GM19023 (cell line): ENCODE measurements at regions not wholly inside any gene's neighbourhood (a gene's known extent, or its start where the extent isn't known, plus 50 kb on each side); places are given as distances from the start of the nearest gene placed in this dataset.

ENCODE experiments used
- ATAC-seq: cut with Tn5 transposase; IDR thresholded peaks from one replicate; pipeline ENCODE4 v1.9.1; 2021; ENCODE audit warnings: mild to moderate bottlenecking, moderate library complexity; ENCODE audit not compliant: unreplicated experiment

DNA sequence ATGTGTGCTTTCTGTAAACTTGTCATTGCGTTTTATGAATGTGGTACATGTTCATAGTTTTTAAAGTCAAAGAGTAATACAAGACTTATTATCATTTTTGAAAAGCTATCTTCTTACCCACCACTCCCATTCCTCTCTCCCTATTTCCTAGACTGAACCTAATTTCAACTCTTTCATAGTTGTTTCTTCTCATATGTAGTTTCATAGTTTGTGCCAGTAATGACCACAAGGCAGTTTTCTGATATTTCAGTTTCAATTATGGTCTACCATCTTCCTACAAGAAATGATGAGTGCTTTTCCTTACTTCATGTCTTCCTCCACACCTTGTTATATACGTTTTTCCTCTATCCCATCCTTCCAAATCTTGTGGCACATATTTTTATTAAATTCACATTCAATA is 445.0 kb upstream of the GOLIM4 start:
- no peak for ATAC-seq

DNA sequence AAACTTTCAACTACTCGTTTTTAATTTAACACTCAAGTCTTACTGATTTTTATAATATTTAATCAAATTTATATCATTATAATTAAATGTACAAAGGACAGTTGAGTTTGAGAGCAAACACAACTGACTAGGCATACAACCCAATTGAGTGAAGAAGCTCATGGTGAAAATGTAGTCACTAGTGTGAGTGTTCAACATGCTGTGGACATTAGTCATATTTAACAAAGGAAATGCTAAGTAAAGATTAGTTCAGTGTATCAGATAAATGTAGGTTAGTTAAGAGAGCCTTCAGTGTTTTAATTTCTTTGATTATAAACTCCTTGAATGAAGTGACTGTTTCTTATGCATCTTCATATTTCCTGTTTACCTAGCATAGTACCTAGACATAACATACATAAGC is 444.2 kb upstream of the GOLIM4 start:
- ATAC-seq: no peak

DNA sequence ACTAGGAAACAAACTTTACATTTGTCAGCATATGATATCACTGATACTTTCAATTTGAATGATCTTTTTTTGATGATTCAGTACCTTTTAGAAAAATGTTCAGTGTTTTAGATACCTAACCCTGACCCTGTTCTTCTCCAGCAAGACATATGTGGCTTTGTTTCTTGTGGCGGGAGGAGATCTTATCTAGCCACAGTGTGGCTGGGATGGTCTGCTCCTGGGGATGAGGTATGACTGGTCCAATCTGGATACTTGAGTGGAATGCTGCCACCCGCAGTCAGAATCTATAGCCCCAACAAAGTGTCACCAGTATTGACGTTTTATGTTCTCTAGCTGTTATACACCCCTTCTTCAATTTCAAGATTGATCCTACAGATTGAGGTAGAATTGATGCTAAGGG is 439.0 kb upstream of the GOLIM4 start:
- no peak for ATAC-seq

DNA sequence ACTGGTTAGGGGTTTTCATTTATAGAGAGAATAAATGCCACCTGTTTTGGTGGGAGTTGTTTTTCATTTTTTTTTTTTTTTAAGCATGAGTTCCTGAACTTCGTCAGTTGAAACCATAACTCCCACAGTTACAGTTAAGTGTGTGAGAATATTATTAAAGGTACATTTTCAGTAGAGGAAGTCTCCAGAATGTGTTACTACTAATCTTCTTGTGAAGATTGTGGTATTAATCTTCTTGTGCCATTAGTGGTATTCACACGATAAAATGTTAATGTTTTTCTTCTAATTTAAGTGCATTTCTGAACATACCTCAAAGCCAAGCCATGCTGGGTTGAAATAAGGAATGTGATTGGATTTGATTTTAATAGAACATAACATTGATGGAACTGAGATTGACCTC is 437.9 kb upstream of the GOLIM4 start:
- no peak for ATAC-seq

DNA sequence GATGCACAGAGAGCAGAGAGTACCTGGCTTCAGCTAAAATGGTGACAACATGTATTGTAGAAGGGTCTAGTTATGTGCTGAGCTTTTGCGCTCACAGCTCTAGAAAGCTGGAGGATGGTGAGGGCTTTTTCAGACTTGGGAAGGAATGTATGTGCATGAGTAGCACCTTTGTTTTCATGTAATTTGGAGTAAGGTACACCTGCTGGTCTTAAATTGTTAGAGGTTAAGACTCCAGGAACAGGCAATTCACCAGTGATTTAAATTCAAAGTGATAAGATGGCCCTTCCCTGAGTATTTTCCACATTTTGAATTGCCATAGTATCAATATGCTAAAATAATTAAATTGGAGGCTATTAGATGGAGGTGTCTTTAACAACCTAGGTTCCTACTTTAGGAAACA is 436.4 kb upstream of the GOLIM4 start:
- no peak for ATAC-seq

DNA sequence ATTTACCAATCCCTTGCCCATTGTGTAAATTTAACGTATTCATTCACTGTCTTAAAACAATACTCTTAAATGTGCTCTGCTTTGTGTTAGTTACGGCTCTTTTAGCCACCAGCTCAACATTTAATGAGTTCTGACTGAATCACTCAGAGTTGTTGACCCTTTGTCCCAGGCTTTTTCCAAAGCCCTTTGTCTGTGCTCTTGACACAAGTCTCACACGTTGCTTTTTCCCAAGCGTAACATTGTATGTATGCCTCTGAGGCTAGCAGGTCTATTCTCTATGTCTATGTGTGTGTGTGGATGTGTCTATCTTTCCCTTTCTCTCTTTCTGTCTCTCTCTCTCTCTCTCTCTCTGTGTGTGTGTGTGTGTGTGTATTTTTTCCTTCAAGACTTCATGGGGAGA is 435.4 kb upstream of the GOLIM4 start:
- ATAC-seq: no peak

DNA sequence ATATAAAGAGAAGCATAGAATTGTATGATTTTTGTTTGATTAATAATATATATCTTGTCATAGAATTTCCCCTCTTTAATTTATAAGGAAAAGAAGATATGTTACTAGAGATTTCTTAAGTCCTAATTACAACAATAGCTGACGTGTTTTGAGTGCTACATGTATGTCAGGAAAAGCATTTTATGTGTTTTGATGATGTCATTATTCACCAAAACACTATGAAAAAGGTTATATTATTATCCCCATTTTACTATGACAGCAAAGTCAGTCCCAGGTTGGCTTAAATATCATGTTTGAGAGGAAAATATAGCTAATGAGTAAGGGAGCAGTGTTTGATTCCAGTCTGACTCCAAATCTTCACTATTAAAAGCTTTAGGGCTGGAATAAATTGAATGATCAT is 428.4 kb upstream of the GOLIM4 start:
- ATAC-seq: no peak

DNA sequence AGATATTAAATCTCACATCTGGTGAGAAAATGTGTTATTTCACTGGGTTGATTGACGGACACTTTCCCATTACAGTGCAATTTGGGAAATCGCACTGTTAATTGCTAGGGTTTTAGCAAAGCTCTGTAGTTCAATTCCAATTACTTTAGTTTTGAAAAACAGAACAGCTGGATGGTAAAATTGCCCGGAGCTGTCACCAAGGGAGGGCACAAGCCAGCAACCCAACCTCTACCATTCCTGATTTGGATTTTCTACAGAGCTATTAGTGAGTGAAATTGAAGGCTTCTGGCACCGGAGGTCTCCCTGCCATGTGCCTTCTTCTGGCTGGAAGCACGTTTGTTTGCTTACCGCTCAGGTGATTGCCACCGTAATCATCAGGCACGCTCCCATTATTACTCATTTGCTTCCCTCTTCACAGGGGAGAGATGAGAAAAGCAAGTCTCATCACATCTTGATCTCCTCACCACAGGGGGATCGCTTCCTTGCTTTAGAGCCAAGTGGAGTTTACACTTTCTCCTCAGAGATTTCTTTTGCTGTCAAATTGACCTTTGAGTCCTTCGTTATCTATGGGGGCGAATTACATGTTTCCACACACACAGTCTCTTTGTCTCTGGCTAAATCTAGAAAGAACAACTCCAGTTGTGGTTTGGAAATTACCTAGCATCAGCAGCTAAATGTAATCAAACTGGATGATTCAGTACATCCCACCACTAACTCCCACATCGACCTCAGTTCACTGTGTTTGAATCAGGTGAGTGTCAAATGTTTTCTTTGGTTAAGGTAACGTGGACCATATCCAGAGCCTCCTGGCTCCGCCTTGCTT is 421.7 kb upstream of the GOLIM4 start:
- ATAC-seq: peak; percentile 63

DNA sequence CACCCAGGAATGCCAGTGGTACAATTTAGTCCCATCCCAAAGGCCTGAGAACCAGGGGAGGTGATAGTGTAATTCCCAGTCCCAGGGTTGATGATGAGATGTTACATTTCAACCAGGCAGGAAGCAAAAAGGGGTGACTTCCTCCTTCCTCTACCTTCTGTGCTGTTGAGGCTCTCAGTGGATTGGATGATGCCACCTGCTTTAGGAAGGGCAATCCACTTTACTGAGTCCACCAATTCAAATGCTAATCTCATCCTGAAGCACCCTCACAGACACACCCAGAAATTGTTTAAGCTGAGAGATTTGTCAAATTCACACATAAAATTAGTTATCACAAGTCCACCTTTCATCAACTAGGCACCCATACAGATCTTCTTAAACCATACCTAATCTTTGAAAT is 418.5 kb upstream of the GOLIM4 start:
- ATAC-seq: no peak

DNA sequence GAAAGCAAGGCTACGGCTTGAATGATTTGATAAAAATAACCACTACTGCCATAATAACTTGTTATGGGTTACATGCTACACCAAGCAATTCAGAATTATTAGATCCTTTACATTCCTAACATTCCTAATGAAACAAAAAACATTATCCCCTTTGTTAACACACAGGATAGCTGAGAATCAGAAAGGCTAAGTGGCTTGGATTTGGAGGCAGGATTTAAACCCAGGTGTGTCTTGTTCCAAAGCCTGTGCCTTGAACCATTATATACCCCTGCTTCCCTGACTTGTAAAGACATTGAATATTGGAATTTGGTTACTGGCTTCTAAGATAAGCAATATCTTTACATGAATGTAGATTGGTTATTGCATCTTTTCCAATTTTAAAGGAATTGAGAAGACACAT is 417.1 kb upstream of the GOLIM4 start:
- ATAC-seq: no peak

DNA sequence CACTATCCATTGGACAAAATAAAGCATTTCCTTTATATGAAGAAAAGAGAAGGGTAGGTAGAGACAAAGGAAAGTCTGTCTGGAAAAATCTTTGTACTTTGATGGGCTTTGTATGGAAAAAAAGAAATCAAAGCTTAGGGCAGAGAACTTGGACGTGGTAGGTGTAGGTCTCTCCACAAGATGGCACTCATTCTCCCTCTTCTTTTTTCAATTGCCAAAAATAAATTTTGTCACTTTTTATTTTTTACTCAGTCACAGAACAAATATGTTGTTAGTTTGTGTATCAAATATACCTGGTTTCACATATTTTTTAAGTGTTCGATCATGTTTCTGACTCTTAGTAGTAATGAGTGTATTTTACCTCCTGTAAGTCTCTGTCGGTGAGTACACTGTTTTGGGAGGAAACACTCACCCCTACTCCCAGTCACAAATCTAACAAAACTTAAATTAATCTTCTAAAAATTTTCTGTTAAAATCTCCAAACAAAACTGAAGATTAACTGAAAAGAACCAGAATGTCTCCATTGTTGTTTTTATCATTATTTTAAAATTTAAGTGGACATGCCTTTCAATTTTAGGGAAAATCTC is 415.8 kb upstream of the GOLIM4 start:
- no peak for ATAC-seq

DNA sequence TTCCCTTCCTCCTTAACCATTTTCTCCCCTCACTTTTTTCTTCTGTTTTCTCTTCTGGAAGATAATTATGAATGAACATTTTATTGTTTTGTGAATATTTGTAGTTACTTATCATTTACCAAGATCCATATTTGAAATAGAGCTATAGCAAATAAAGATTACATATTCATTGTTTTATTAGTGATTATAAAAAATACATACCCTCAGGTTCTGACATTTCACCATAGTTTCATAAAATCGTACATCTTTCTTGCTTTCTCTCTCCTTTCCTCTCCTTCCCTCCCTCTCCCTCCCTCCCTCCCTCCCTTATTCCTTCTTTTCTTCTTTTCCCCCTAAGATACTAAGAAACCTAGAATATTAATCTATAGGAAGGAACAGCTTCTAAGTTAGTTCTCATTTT is 410.9 kb upstream of the GOLIM4 start:
- no peak for ATAC-seq

DNA sequence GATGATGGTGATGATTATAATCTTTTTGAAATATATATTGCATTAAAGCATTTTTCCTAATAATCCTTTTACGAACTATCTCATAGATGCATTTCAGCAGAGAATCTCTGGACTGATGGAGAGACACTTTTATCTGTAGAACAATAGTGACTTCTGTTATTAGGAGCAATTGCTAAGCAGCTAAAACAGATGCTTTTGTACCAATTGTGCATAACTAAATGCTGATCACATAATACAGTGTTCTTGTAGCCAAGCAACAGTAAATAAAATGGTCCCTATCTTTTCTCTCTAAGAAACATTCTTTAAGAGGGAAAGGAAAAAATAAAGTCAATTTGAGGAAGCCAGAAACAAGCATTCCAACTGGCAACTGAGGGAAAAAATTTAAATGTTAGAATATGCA is 405.8 kb upstream of the GOLIM4 start:
- ATAC-seq: no peak

DNA sequence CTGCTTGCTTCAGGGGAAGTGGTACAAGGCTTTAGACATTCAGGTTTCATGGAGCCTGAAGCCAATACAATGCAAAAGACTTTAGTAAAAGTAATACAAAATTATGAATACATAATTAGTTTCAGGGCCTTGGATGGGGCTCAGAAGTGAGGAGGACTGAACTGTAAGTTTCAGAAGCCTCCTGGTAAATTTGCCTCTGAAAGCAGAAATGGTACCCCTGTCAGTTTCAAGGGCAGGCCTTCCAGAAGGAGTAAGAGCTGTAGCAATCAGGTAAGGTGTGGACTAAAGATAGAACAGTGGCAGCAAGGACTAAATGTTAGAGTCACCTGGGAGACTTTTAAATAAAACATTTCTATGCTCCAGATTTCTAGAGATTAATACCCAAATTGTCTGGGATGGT is 402.5 kb upstream of the GOLIM4 start:
- no peak for ATAC-seq

DNA sequence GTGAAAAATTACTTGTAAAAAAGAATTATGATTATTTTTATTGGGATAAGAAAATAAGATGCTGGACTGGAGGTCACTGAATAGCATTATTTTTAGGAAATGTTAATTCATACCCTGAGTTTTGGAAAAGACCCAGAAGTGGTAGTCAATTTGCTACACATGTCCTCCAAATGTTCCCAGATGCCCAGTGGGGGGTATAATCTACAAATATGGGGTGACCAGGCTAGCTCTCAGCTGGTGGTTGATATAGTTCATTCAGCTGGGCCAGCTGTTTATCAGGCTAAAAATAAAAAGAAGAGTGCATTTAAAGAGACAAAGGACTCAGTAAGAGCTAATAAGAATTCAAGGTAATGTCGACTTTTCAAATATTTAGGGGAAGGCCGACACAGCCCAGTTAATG is 402.0 kb upstream of the GOLIM4 start:
- ATAC-seq: no peak

DNA sequence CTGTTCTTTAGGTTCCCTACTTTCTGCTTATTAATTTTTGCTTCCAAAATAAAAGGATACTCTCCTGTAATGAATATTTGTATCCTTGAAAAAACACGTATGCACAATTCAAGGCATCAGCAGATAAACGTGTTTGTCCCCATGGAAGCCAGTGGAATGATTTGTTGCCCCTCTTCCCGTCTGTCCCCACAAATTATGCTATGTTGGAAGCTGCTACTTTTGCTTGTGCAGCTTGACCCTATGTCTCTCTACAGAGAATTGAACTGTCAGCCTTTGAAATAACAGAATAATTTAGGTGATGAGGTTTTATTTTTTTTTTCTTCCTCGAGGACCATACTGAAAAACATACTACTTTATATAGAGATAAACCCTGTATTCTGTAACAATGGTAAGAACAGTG is 401.5 kb upstream of the GOLIM4 start:
- ATAC-seq: no peak

DNA sequence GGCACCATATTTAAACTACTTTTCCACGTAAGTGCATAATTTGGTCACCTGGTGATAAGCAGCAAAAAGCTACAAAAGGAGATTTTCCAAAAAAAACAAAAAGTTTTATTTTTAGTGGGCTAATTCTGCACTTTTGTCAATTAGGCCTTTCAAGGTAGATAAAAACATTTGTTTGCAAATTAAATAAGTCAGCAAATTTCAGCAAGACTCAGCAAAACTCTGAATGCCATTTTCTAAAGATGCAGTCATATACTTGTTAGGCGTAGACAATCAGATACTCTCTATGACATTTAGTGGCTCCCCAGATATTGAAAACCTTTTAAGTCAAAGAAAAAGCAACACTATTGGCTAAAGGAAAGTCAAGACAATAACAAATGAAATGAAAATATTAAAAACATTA is 400.2 kb upstream of the GOLIM4 start:
- ATAC-seq: no peak

DNA sequence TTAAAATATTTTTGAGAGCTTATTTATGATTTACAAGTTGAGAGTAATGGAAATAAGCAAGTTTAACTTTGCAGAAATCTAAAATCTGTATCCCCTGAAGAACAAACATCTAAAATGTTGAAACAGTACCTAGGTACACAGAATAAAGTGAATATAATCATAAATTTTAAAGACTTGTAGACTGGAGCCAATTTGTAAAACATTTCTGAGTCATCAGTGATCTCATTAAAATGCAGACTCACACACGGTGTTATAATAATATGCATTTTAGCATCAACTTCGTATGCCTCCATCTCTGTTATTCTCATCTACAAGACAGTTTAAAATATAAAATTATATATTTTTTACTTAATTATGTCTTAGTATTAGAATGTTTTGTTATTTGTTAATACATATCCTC is 399.5 kb upstream of the GOLIM4 start:
- ATAC-seq: no peak

DNA sequence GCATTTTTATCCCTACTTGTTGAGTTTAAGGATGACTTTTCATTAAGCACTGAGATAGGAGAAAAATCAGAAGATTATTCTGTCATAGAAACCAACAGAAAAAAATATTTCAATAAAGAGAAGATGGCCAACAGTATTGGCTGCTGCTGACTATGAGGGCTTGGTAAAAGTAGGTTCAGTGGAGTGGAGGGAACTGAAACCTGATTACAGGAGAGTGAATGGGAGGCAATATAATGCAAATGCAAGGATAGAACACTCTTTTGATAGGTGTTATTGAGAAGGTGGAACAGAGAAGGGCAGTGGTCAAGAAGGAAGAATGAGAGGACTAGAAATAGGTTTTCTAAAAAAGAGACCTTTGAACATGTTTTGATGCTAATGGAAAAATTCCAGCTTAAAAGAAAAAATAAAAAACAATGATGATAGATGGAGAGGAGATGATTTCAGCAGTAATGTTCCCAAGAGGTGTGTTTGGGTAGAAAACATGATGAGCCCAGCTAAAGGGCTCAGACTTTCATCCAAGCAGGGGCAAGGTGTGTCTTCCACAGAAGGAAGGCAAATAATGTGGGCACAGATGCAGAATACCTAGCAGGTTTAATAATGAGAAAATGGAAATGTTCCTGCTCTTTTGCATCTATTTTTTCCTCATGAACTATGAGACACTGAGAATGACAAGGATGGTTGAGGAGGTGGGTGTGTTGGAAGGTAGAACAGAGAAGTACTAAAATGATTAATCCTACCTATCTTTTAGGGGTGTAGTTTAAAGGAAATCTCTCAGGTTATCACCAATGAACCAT is 397.9 kb upstream of the GOLIM4 start:
- no peak for ATAC-seq

DNA sequence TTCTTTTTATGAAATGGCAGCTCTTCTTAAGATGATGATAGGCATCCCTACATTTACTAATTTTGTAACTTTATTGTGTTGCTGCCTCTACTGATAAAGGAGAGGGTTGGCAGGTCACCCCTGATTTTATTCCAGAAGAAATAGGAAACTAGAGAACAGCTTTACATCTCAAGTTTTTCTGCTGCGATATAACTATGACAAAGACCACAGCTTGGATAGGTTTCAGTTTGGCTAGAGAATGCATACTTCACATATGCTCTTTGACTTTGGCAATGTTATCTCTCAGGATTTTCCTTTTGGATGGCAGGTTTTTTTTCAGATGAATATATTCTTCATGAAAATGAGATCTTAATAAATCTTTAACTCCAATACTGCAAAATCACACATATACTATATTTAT is 395.3 kb upstream of the GOLIM4 start:
- no peak for ATAC-seq

DNA sequence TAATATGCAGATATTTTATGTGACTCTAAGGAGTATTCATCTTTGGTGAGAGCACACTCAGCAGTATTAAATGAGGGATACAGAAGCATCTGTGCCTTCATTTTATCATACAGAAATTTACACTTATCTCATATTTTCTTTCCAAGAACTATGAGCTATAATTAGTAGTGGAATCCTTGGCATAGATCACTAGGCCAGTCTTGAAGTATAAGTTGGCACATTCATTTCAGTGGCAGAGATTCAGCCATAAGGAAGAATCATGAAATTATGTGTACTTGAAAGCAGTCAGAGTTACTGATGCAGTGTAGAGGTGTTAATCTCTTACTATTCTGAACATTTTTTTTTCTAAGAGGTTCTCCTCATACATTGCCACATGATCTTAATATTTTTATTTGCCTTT is 393.6 kb upstream of the GOLIM4 start:
- ATAC-seq: no peak

DNA sequence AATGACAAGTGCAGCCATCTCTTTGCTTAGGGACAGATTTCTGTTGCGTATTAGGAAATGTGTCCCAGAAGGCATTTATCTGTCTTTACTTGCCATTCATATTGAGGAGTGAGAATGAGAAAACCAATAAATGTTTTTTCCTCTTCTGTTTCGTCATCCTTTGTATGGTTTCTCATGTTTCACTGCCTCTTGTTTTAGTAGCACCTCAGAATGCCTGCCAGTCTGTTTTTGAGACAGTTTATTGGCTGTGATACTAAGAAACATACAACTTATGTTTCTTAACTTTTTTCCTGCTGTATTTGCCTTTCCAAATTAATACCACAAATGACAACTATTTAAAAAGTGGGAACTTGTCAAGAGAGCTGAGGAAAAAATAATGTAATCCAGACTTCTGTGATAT is 390.2 kb upstream of the GOLIM4 start:
- no peak for ATAC-seq
